WTC11 (cell line): ENCODE measurements at regions not wholly inside any gene's neighbourhood (a gene's known extent, or its start where the extent isn't known, plus 50 kb on each side); places are given as distances from the start of the nearest gene placed in this dataset.

ENCODE experiments used
- ATAC-seq: fragments of 200-7000 bp; cut with Tn5 transposase; 2 replicates; pipeline ENCODE4 v1.10.0; 2021; ENCODE audit warnings: mild to moderate bottlenecking, moderate library complexity
- CTCF ChIA-PET: fragments of 300-600 bp; sonication (Branson Sonifier 250); formaldehyde crosslinking; loops from one replicate; lab custom pipeline; 2021; ENCODE audit warnings: antibody characterized with exemption; lab: Charles Lee
- POLR2A ChIA-PET: fragments of 350-600 bp; sonication (Branson Sonifier 250); formaldehyde crosslinking; loops from one replicate; lab custom pipeline; 2021; ENCODE audit warnings: antibody characterized with exemption; lab: Charles Lee
- DNase-seq: peaks from one replicate; pipeline ENCODE4 v3.0.0; 2021; ENCODE audit warnings: low spot score
- H3K27ac Mint-ChIP-seq: 2 replicates; pipeline ENCODE4 v1.8.0; 2021; ENCODE audit warnings: mixed read lengths
- H3K27me3 Mint-ChIP-seq: 2 replicates; pipeline ENCODE4 v1.8.0; 2021; ENCODE audit warnings: low read depth, mild to moderate bottlenecking, moderate library complexity, mixed read lengths
- H3K36me3 Mint-ChIP-seq: 2 replicates; pipeline ENCODE4 v1.8.0; 2021; ENCODE audit warnings: mixed read lengths
- H3K4me1 Mint-ChIP-seq: 2 replicates; pipeline ENCODE4 v1.8.0; 2022; ENCODE audit warnings: mixed read lengths
- H3K4me3 Mint-ChIP-seq: 2 replicates; pipeline ENCODE4 v1.8.0; 2021; ENCODE audit warnings: mild to moderate bottlenecking, moderate library complexity, mixed read lengths
- H3K9me3 Mint-ChIP-seq: 2 replicates; pipeline ENCODE4 v1.8.0; 2021; ENCODE audit warnings: mixed read lengths
- ATF1 ChIP-seq: sonication (generic); formaldehyde crosslinking; IDR thresholded peaks from 2 replicates; pipeline ENCODE4 v1.8.1; 2023; ENCODE audit warnings: mild to moderate bottlenecking, moderate library complexity, missing genetic modification reagents
- CBFB ChIP-seq: sonication (generic); formaldehyde crosslinking; IDR thresholded peaks from 2 replicates; pipeline ENCODE4 v1.8.1; 2022; ENCODE audit warnings: mild to moderate bottlenecking, low read depth, missing genetic modification reagents
- GABPB1 ChIP-seq: sonication (generic); formaldehyde crosslinking; IDR thresholded peaks from 2 replicates; pipeline ENCODE4 v1.8.1; 2023; ENCODE audit warnings: mild to moderate bottlenecking, missing genetic modification reagents
- GTF2I ChIP-seq: fragments of 250-450 bp; sonication (Bioruptor Pico); conservative IDR thresholded peaks from 2 replicates; pipeline ENCODE4 v1.4.0; 2021; ENCODE audit warnings: mild to moderate bottlenecking
- IRF2 ChIP-seq: sonication (generic); formaldehyde crosslinking; IDR thresholded peaks from 2 replicates; pipeline ENCODE4 v1.8.0; 2022; ENCODE audit warnings: low read depth, missing genetic modification reagents, borderline replicate concordance
- MXD4 ChIP-seq: fragments of 250-450 bp; sonication (Bioruptor Pico); IDR thresholded peaks from 2 replicates; pipeline ENCODE4 v1.8.0; 2021; ENCODE audit warnings: mild to moderate bottlenecking, moderate library complexity, borderline replicate concordance
- MYBL2 ChIP-seq: sonication (generic); formaldehyde crosslinking; IDR thresholded peaks from 2 replicates; pipeline ENCODE4 v1.8.1; 2023; ENCODE audit warnings: mild to moderate bottlenecking, moderate library complexity, missing genetic modification reagents
- PRRX2 ChIP-seq: fragments of 250-450 bp; sonication (Bioruptor Pico); IDR thresholded peaks from 2 replicates; pipeline ENCODE4 v1.8.0; 2021; ENCODE audit warnings: mild to moderate bottlenecking
- SP1 ChIP-seq: sonication (generic); formaldehyde crosslinking; conservative IDR thresholded peaks from 2 replicates; pipeline ENCODE4 v1.8.1; 2022; ENCODE audit warnings: missing genetic modification reagents
- TCF7 ChIP-seq: sonication (generic); formaldehyde crosslinking; IDR thresholded peaks from 2 replicates; pipeline ENCODE4 v1.8.0; 2022; ENCODE audit warnings: mild to moderate bottlenecking, low read depth, missing genetic modification reagents, moderate library complexity
- TP53 ChIP-seq: sonication (generic); formaldehyde crosslinking; IDR thresholded peaks from 2 replicates; pipeline ENCODE4 v1.8.1; 2023; ENCODE audit warnings: mild to moderate bottlenecking, missing genetic modification reagents
- ZNF396 ChIP-seq: fragments of 250-450 bp; sonication (Bioruptor Pico); IDR thresholded peaks from 2 replicates; pipeline ENCODE4 v1.8.0; 2021; ENCODE audit warnings: mild to moderate bottlenecking, moderate library complexity, borderline replicate concordance
- ZNF423 ChIP-seq: fragments of 250-450 bp; sonication (Bioruptor Pico); IDR thresholded peaks from 2 replicates; pipeline ENCODE4 v2.1.2; 2022; ENCODE audit warnings: mild to moderate bottlenecking, moderate library complexity
- ZNF671 ChIP-seq: fragments of 250-450 bp; sonication (Bioruptor Pico); IDR thresholded peaks from 2 replicates; pipeline ENCODE4 v1.8.0; 2021; ENCODE audit warnings: mild to moderate bottlenecking
- TF ChIP-seq, protein P1 (sequence below): sonication (generic); formaldehyde crosslinking; conservative IDR thresholded peaks from 2 replicates; pipeline ENCODE4 v1.8.1; 2022; ENCODE audit warnings: mild to moderate bottlenecking, missing genetic modification reagents
- TF ChIP-seq, protein P2 (sequence below): sonication (generic); formaldehyde crosslinking; IDR thresholded peaks from 2 replicates; pipeline ENCODE4 v1.8.1; 2022; ENCODE audit warnings: mild to moderate bottlenecking, missing genetic modification reagents, moderate library complexity, borderline replicate concordance
- TF ChIP-seq, protein P3 (sequence below): sonication (generic); formaldehyde crosslinking; conservative IDR thresholded peaks from 2 replicates; pipeline ENCODE4 v1.8.1; 2023; ENCODE audit warnings: mild to moderate bottlenecking, low read depth, missing genetic modification reagents, moderate library complexity
- TF ChIP-seq, protein P4 (sequence below): sonication (generic); formaldehyde crosslinking; IDR thresholded peaks from 2 replicates; pipeline ENCODE4 v1.8.1; 2023; ENCODE audit warnings: mild to moderate bottlenecking, missing genetic modification reagents, moderate library complexity
- TF ChIP-seq, protein P5 (sequence below): sonication (generic); formaldehyde crosslinking; IDR thresholded peaks from 2 replicates; pipeline ENCODE4 v1.8.0; 2022; ENCODE audit warnings: mild to moderate bottlenecking, missing genetic modification reagents
- TF ChIP-seq, protein P6 (sequence below): fragments of 200-600 bp; IDR thresholded peaks from 2 replicates; pipeline ENCODE4 v1.8.0; 2022; ENCODE audit warnings: antibody characterized with exemption
- TF ChIP-seq, protein P7 (sequence below): sonication (generic); formaldehyde crosslinking; IDR thresholded peaks from 2 replicates; pipeline ENCODE4 v1.8.1; 2022; ENCODE audit warnings: missing genetic modification reagents, borderline replicate concordance

DNA sequence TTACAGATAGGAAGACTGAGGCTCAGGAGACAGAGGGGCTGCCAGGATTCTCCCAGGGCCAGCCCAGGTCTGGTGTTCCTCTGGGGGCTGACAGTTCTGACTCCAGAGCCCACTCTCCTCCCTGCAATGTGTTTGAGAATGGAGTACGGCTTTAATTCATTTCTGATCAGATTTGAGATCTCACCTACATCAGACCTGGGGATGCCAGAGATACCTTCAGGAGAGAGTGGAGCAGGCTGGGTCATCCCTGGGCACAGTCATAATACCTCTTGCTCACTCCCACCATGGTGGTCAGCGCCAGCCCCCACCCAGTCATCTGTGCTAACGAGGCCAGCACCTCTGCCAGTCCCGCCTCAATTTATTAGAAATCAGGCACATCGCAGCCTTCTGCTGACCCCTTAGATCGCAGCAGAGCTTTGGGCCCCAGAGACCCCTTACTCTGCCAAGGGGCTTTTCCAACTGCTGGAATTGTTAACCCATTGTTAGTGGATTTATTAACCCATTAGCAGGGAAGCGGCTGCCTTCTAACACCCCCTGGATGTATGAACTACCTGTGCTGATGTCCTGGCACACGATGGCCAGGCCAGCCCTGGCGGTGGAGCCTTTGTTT, 352.1 kb downstream of the MATN1 start (continued):
- TF ChIP-seq ZNF423 (CRISPR knock-in tag), result no peak
- TF ChIP-seq TP53 (CRISPR knock-in tag), result no peak
- TF ChIP-seq, protein P1, sequence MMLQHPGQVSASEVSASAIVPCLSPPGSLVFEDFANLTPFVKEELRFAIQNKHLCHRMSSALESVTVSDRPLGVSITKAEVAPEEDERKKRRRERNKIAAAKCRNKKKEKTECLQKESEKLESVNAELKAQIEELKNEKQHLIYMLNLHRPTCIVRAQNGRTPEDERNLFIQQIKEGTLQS, result no peak
- TF ChIP-seq CBFB (CRISPR knock-in tag), result no peak
- TF ChIP-seq, protein P2, sequence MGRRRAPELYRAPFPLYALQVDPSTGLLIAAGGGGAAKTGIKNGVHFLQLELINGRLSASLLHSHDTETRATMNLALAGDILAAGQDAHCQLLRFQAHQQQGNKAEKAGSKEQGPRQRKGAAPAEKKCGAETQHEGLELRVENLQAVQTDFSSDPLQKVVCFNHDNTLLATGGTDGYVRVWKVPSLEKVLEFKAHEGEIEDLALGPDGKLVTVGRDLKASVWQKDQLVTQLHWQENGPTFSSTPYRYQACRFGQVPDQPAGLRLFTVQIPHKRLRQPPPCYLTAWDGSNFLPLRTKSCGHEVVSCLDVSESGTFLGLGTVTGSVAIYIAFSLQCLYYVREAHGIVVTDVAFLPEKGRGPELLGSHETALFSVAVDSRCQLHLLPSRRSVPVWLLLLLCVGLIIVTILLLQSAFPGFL (CRISPR knock-in tag), result no peak
- TF ChIP-seq MXD4 (CRISPR knock-in tag), result no peak
- no peak for TF ChIP-seq SP1
- TF ChIP-seq GABPB1, result no peak
- no peak for TF ChIP-seq GTF2I (CRISPR knock-in tag)
- TF ChIP-seq, protein P3, sequence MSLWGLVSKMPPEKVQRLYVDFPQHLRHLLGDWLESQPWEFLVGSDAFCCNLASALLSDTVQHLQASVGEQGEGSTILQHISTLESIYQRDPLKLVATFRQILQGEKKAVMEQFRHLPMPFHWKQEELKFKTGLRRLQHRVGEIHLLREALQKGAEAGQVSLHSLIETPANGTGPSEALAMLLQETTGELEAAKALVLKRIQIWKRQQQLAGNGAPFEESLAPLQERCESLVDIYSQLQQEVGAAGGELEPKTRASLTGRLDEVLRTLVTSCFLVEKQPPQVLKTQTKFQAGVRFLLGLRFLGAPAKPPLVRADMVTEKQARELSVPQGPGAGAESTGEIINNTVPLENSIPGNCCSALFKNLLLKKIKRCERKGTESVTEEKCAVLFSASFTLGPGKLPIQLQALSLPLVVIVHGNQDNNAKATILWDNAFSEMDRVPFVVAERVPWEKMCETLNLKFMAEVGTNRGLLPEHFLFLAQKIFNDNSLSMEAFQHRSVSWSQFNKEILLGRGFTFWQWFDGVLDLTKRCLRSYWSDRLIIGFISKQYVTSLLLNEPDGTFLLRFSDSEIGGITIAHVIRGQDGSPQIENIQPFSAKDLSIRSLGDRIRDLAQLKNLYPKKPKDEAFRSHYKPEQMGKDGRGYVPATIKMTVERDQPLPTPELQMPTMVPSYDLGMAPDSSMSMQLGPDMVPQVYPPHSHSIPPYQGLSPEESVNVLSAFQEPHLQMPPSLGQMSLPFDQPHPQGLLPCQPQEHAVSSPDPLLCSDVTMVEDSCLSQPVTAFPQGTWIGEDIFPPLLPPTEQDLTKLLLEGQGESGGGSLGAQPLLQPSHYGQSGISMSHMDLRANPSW (CRISPR knock-in tag), result no peak
- TF ChIP-seq, protein P4, sequence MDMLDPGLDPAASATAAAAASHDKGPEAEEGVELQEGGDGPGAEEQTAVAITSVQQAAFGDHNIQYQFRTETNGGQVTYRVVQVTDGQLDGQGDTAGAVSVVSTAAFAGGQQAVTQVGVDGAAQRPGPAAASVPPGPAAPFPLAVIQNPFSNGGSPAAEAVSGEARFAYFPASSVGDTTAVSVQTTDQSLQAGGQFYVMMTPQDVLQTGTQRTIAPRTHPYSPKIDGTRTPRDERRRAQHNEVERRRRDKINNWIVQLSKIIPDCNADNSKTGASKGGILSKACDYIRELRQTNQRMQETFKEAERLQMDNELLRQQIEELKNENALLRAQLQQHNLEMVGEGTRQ (CRISPR knock-in tag), result no peak
- TF ChIP-seq ATF1 (CRISPR knock-in tag), result no peak
- TF ChIP-seq, protein P5, sequence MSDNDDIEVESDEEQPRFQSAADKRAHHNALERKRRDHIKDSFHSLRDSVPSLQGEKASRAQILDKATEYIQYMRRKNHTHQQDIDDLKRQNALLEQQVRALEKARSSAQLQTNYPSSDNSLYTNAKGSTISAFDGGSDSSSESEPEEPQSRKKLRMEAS (CRISPR knock-in tag), result no peak
- TF ChIP-seq, all 79 proteins: peak for 0

DNA sequence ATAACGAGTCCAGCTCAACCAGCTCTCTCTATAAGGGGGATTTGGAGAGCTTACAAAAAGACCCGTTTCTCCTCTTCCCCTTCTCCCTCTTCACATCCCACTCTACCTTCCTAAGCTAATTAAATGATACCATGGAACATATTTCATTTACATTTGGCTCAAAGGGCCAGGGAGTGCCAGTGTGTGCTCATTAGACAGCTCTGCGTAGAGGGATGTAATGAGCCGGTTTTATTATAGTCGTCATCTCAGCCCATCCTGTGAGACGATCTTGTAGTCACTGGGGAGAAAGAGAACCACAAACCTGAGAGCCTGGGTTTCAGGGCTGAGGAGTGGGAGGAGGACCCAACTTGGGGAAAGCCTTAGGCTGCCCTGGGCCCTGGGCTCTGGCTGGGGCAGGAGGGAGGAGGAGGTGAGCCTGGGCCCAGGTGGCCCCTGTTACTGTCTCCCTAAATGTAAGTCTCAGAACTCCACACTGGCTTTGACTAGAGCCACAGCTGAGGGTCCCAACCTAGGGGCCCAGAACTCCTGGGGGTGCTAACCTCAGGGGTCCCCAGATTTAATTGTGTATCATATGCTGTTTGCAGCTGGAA, 354.6 kb downstream of the MATN1 start:
- no peak for ATAC-seq

More for the DNA sequence above, 354.6 kb downstream of the MATN1 start:
- Mint-ChIP-seq H3K27me3 (no peaks in the 10 kb centered on the region), H3K36me3 (no peaks in the 10 kb centered on the region), H3K9me3 (no peaks in the 10 kb centered on the region), H3K4me1 (peaks cover 12% of the 10 kb centered on the region), H3K27ac (no peak overlapping the region), H3K4me3 (no peak overlapping the region)
- DNase-seq, result no peak
- ChIA-PET CTCF (interaction anchor here (2.8 kb wide), 1 partner anchor 11 kb away, joined by 21 read pairs; no protein-coding TSS in a partner anchor), POLR2A (no interaction called here)
- TF ChIP-seq, protein P6, sequence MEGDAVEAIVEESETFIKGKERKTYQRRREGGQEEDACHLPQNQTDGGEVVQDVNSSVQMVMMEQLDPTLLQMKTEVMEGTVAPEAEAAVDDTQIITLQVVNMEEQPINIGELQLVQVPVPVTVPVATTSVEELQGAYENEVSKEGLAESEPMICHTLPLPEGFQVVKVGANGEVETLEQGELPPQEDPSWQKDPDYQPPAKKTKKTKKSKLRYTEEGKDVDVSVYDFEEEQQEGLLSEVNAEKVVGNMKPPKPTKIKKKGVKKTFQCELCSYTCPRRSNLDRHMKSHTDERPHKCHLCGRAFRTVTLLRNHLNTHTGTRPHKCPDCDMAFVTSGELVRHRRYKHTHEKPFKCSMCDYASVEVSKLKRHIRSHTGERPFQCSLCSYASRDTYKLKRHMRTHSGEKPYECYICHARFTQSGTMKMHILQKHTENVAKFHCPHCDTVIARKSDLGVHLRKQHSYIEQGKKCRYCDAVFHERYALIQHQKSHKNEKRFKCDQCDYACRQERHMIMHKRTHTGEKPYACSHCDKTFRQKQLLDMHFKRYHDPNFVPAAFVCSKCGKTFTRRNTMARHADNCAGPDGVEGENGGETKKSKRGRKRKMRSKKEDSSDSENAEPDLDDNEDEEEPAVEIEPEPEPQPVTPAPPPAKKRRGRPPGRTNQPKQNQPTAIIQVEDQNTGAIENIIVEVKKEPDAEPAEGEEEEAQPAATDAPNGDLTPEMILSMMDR, result no peak
- TF ChIP-seq MYBL2, result no peak
- TF ChIP-seq GABPB1, result no peak
- no peak for TF ChIP-seq IRF2
- TF ChIP-seq, protein P7, sequence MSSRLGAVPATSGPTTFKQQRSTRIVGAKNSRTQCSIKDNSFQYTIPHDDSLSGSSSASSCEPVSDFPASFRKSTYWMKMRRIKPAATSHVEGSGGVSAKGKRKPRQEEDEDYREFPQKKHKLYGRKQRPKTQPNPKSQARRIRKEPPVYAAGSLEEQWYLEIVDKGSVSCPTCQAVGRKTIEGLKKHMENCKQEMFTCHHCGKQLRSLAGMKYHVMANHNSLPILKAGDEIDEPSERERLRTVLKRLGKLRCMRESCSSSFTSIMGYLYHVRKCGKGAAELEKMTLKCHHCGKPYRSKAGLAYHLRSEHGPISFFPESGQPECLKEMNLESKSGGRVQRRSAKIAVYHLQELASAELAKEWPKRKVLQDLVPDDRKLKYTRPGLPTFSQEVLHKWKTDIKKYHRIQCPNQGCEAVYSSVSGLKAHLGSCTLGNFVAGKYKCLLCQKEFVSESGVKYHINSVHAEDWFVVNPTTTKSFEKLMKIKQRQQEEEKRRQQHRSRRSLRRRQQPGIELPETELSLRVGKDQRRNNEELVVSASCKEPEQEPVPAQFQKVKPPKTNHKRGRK (CRISPR knock-in tag), result no peak
- TF ChIP-seq ATF1 (CRISPR knock-in tag), result no peak
- TF ChIP-seq ZNF671, result no peak
- no peak for TF ChIP-seq PRRX2 (CRISPR knock-in tag)
- no peak for TF ChIP-seq TCF7 (CRISPR knock-in tag)
- TF ChIP-seq ZNF396, result no peak
